ENCODE measurements at regions not wholly inside any gene's neighbourhood (a gene's known extent, or its start where the extent isn't known, plus 50 kb on each side); places are given as distances from the start of the nearest gene placed in this dataset.

GRCh38 chr12:66905201-66905600 is 226.3 kb upstream of the GRIP1 start:
- Histone ChIP-seq H3K36me3 (no peaks in the 10 kb centered on the region), H3K4me3 (no peak overlapping the region), H3K27me3 (ENCODE audit: low read depth) (no peaks in the 10 kb centered on the region), H3K27ac (replicated peaks) (no peak overlapping the region), H3K4me1 (no peaks in the 10 kb centered on the region), H3K9me3 (replicated peaks) (no peaks in the 10 kb centered on the region)
- no peak for DNase-seq
- TF ChIP-seq CTCF (IDR thresholded peaks at IDR 0.05; ENCODE audit: borderline replicate concordance) = no peak
- intact Hi-C loops (cut with micrococcal nuclease) = no loop called here

- Histone ChIP-seq H3K27me3 (ENCODE audit: low read depth) (no peaks in the 10 kb centered on the region), H3K9me3 (replicated peaks) (no peaks in the 10 kb centered on the region), H3K4me3 (no peak overlapping the region), H3K27ac (replicated peaks) (no peak overlapping the region), H3K36me3 (no peaks in the 10 kb centered on the region), H3K4me1 (no peaks in the 10 kb centered on the region)
- DNase-seq = no peak
- intact Hi-C loops (cut with micrococcal nuclease) = no loop called here
- no peak for TF ChIP-seq CTCF (IDR thresholded peaks at IDR 0.05; ENCODE audit: borderline replicate concordance)
Measured at GRCh38 chr12:66910366-66910974, 231.6 kb upstream of the GRIP1 start.

DNA sequence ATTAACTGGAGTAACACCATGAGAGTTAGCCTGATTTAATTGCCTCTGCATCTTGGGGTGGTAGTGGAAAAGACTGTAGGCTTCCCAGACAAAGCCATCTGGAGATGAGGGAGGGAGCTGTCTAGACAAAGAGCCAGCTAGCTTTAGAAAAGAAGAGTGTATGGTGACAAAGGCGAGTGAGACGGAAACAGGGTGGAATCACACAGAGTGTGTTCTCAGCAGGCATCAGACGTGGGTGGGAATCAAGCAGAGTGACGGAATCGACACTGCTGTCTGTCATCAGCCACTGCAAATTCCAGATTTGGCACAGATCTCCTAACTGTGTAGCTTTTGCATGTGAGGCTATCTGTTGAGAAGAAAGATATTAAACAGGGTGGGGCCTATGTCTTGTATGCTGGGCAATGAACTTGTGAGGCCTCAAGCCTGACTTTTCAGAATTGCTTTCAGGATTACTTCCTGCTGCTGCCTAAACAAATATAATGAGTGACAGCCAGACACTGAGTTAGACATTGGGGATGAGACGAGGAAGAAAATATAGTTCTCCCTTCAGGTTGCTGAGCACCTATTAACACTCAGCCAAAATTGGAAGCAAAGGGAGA is 236.5 kb upstream of the GRIP1 start:
- Histone ChIP-seq H3K27me3 (ENCODE audit: low read depth) (no peaks in the 10 kb centered on the region), H3K4me1 (no peaks in the 10 kb centered on the region), H3K27ac (replicated peaks) (no peak overlapping the region), H3K4me3 (no peak overlapping the region), H3K9me3 (replicated peaks) (no peaks in the 10 kb centered on the region), H3K36me3 (no peaks in the 10 kb centered on the region)
- TF ChIP-seq CTCF (IDR thresholded peaks at IDR 0.05; ENCODE audit: borderline replicate concordance) = no peak
- no peak for DNase-seq
- intact Hi-C loops (cut with micrococcal nuclease) = no loop called here

DNA sequence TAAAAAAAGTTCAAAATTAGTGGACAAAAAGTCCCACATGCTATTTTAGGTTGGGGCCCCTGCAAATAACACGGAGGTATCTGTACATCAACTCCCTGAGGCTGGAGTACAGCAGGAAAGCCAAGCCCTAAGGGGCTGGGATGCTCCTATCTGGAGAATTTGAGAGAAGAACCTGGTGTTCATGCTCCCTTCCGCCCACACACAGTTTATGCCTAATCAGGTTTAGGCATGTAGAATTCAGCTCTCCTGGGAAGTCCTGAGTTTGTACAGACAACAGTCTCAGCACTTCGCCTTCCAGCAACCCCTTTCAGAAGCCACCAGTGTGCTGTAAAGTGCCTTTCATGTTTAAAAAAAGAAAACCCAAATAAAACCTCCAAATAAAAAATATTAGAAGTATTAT is 237.3 kb upstream of the GRIP1 start:
- Histone ChIP-seq H3K27ac (replicated peaks) (no peak overlapping the region), H3K9me3 (replicated peaks) (no peaks in the 10 kb centered on the region), H3K27me3 (ENCODE audit: low read depth) (no peaks in the 10 kb centered on the region), H3K4me1 (no peaks in the 10 kb centered on the region), H3K4me3 (no peak overlapping the region), H3K36me3 (no peaks in the 10 kb centered on the region)
- intact Hi-C loops (cut with micrococcal nuclease) = no loop called here
- no peak for TF ChIP-seq CTCF (IDR thresholded peaks at IDR 0.05; ENCODE audit: borderline replicate concordance)
- DNase-seq = no peak

DNA sequence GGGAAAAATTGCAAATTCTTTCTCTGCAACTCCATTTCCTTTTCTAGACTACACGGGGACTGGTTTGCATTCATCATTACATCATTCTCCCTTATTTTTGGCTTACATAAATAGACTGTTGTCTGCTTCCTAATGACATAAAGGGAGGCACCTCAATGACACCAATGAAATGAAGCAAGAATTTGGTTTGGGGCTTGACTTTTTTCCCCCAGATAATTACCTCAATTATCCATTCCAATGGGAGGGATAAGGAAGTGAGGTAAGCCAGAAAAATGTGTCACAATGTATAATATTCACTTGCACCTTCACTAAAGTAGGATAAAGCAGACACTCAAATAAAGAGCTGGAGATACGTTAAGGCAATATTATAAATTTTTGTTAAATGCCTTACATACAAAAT is 240.6 kb upstream of the GRIP1 start:
- DNase-seq = no peak
- H3K4me1 ChIP-seq = no peaks in the 10 kb centered on the region
- no peak for TF ChIP-seq CTCF (IDR thresholded peaks at IDR 0.05; ENCODE audit: borderline replicate concordance)
- no peak overlapping the region for H3K4me3 ChIP-seq
- H3K9me3 ChIP-seq (replicated peaks) = no peaks in the 10 kb centered on the region
- H3K27me3 ChIP-seq (ENCODE audit: low read depth) = peaks cover 4% of the 10 kb centered on the region
- intact Hi-C loops (cut with micrococcal nuclease) = no loop called here
- no peak overlapping the region for H3K27ac ChIP-seq (replicated peaks)
- H3K36me3 ChIP-seq = no peaks in the 10 kb centered on the region

Measured in left ventricle myocardium inferior (tissue), 1 donor.